GM19438 (cell line): ENCODE measurements at regions not wholly inside any gene's neighbourhood (a gene's known extent, or its start where the extent isn't known, plus 50 kb on each side); places are given as distances from the start of the nearest gene placed in this dataset.
A peak's percentile ranks its signal among the peaks of the same experiment; 100 is the strongest.
"Not testable (repeated sequence)": the region's sequence is repeated elsewhere in the genome, so short reads cannot be mapped to it uniquely, and the experiment has no call there.

Experiments
- ATAC-seq: cut with Tn5 transposase; IDR thresholded peaks from one replicate; pipeline ENCODE4 v1.9.1; 2021; ENCODE audit warnings: low read depth; ENCODE audit not compliant: unreplicated experiment

DNA sequence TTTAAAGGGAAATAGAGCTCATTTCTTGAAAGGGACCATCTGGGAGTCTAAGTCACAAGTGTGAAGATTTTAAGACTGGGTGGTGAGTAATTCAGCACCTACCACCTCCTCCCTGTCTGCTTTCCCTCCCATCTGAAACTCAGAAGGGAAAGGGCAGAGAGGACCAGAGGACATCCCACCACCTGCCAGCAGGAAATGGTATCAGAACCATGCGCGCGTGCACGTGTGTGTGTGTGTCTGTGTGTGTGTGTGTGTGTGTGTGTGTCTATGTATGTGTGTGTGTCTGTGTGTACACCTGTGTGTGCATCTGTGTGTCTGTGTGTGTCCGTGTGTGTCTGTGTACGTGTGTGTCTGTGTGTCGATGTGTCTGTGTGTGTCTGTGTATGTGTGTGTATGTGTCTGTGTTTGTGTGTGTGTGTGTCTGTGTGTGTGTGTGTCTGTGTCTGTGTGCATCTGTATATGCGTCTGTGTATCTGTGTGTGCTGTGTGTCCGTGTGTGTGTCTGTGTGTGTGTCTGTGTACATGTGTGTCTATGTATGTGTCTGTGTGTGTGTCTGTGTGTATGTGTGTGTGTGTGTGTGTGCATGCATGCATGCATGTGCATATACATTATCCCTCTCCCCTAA lies 76.8 kb downstream of the ZFP36L2 start:
- ATAC-seq: no peak

DNA sequence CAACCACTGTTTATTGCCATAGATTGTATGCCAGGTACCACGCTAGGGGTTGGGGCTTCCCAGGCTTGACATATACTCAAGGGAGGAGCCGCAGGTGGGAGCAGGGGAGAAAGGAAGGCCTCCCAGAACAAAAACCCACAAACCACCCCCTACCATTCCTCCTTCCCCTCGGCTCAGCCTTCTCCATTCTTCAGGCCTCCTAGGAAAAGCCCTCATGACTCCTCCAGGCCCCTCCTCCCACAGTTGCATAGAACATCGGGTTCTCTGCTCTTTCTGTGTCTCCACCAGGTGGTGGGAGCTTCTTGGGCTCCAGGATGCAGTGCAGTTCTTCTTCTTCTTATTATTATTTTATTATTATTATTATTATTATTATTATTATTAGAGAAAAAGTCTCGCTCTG lies 80.3 kb downstream of the ZFP36L2 start:
- ATAC-seq: no peak

GRCh38 chr2:43144263-43144662 lies 82.1 kb downstream of the ZFP36L2 start:
- no peak for ATAC-seq

DNA sequence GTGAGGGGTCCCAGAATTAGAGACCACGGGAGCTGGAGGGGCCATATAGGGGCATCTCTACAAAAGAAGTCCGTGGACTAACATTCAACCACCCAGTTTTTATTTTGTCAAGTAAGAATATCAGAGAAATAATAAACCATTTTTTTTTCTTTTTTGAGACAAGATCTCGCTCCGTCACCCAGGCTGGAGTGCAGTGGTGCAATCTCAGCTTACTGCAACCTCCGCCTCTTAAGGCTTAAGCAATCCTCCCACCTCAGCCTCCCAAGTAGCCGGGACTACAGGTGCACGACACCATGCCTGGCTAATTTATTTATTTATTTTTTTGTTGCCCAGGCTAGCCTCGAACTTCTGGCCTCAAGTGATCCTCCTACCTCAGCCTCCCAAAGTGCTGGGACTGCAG lies 82.7 kb downstream of the ZFP36L2 start:
- ATAC-seq: no peak

DNA sequence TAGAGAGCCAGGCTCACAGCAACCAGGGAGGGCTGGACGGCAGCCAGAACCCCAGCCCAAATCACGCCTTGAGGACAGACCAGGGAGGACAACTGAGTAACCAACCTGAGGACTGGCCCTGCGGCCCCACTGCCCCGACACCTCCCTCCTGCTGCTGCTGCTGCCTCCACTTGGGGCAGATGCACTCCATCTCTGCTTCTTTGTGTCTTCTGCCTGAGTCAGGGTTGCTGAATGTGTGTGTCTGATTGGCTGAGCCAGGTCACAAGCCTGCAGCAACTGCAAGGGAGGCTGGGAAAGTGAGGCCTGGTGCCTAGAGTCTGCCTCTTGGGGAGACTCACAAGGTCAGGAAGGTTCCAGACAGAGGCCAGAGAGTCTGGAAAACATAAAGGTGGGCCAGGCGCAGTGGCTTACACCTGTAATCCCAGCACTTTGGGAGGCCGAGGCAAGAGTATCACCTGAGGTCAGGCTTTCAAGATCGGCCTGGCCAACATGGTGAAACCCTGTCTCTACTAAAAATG lies 83.4 kb downstream of the ZFP36L2 start:
- ATAC-seq: no peak

DNA sequence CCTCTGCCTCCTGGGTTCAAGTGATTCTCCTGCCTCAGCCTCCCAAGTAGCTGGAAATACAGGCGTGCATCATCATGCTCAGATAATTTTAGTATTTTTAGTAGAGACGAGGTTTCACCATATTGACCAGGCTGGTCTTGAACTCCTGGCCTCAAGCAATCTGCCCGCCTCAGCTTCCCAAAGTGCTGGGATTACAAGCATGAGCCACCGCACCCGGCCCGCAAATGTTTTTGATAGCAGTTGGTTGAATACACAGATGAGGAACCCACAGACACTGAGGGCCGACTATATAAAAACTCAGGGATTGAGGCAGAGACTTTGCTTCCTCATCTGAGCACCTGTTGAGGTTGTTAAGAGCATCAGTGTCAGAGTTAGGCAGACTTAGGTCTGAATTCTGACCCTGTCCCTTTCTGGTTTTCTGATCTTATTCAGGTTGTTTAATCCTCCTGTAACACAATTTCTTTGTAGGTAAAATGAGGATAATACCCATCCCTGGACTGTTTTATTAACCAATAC lies 84.7 kb downstream of the ZFP36L2 start:
- ATAC-seq: not testable (repeated sequence)

DNA sequence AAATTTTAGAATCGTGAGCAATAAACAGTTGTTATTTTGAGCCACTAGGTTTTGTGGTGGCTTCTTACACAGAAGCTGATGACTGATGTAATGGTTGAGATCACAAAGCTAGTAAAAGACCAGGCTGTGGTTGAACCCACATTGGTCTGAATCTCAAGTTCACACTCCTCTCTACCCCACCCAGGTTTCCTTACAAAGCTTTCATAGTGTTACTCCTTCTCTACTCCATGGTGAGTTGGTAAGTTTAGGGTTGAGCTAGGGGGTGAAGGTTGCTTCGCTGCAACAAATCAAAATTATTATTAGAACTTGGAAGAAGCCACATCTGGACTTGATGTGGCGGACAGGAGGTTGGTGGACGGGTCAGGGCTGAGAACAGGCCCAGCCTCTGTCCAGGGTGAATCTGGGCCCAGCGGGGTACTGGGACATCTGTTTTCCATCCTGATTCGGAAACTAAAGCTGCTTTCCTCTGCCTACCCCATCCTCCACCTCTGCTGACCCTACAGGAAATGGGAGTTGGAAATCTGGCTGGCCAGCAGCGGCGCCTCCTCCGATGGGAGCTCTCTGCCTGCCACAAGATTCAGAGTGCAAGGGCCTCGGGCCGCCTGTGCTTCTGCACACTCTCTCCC lies 86.3 kb downstream of the ZFP36L2 start:
- no peak for ATAC-seq

DNA sequence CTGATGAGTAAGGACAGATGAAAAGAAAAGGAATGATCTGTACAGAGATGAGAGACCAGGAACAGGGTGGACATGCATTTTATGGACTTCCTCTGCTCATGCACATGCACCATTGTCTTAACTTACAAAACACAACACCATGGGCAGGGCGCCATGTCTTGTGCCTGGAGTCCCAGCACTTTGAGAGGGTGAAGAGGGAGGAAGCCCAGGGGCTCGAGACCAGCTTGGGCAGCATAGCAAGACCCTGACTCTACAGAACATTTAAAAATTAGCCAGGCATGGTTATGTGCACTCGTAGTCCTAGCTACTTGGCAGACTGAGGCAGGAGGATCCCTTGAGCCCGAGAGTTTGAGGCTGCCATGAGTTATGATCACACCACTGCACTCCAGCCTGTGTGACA lies 86.9 kb downstream of the ZFP36L2 start:
- ATAC-seq: no peak

- ATAC-seq: no peak
Observed at GRCh38 chr2:43138441-43138840, 88.0 kb downstream of the ZFP36L2 start.

DNA sequence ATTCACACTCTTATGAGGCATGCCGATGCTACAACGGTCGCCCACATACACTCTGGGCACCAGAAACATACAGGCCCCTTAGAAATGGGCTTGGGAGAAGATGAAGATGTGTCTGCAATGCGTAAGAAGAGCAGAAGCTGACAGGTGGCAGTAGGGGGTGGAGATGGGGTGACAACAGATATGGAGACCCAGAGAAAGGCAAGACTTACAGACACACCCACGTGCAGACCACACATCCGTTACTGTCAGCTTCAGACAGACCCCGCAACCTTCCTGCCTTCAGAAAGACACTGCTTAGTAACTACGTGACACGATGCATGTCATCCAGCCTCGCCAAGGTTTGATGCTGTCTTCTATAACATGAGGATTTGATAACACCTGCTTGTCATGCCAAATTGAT lies 89.5 kb downstream of the ZFP36L2 start:
- no peak for ATAC-seq

DNA sequence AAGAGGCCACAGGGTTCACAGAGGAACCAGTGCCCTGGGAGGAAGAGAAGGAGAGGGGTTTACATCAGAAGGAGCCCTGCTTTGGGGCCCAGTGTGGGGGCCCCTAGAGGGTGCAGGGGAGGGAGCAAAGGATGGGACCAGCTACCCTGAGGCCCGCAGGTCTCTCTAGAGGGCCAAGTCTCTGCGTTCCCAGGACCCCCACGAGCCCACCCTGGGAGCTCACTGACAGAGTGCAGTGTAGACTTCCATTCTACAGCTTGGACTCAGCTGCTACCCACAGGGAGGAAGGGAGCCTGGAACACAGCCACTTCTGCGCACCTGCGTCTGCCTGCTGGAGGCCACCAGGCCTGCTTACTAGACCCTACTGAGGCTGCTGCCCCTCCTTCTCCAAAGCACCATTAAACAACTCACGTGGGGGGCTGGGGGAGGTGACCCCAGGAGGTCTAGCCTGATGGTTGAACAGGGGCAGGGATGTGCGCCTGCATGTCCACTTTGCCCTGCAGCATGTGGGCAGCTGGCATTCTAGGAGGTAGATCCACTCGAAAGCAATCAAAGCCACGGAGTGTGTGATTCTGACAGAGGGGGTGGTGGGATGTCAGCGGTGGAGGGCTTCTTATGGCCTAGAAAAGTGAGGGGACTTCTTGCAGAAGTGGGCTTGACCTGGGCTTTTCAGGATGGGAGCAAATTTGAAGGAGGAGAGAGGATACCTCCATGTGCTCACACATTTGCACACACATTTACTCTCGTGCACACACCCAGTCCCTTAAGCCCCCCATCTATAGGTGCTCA lies 90.2 kb downstream of the ZFP36L2 start:
- no peak for ATAC-seq

GRCh38 chr2:43135583-43135982 lies 90.8 kb downstream of the ZFP36L2 start:
- ATAC-seq: no peak

- no peak for ATAC-seq
Observed at GRCh38 chr2:43134571-43134889, 91.9 kb downstream of the ZFP36L2 start.

- ATAC-seq: no peak
Observed at GRCh38 chr2:43133708-43134570, 92.5 kb downstream of the ZFP36L2 start.

- no peak for ATAC-seq
Observed at GRCh38 chr2:43133336-43133707, 93.1 kb downstream of the ZFP36L2 start.

DNA sequence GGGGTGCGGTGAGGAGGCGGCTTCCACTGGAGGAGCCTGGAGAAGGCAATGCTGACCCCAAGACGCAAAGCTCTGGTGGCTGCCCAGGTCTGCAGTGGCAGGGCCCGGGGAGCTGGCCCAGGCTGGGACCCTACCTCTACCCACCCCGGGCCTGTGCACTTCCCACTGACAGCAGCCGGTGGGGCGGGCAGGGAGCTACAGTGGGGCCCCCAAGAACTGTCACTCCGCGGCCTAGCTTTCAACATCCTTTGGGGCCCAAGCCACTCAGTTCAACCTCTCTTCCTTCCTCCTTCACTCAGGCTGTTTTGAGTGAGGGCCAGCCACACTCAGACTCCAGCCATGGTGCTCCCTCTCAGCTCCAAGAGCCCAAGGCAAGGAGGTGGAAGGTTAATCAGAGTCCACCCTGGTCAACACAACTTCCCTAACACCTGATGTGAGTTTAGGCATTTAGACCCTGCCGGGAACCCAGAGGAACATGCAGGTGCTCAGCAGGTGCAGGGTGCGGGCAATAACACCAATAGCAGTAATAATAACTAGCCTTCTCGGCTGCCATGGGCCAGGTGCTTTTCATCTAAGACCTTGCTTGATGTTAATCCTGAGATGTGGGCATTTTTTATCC lies 93.6 kb downstream of the ZFP36L2 start:
- no peak for ATAC-seq

DNA sequence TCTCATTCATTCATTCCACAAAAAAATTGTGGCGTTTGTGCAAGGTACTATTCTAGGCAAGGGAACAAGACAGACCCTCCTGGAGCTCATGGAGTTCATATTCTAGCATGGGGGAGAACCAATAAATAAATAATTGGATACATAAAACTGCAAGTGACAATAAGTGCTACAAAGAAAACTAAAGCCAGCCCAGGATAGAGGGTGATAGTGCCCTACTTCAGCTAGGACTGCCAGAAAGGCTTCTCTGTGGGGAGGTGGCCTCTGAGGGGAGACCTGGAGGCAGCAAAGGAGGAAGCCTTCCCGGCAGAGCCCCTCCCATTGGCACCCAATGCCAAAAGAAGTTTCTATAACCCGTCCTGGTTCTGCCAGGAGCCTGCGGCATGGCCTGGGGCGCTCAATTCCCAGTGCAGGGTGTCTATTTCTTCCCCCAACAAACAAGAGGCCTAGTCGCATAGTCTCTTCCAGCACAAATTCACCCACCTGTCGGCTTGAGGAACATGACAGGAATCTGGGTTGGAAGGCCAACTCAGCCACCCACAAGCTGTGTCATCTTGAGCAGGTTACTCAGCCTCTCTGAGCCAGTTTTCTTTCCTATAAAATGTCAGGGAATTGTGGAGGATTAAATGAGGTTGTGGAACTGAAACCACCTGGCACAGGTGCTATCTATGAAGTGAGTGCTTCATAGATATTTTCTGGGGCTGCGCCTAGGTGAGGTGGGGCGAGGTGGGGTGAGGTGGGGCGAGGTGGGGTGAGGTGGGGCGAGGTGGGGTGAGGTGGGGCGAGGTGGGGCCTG lies 94.3 kb downstream of the ZFP36L2 start:
- no peak for ATAC-seq

DNA sequence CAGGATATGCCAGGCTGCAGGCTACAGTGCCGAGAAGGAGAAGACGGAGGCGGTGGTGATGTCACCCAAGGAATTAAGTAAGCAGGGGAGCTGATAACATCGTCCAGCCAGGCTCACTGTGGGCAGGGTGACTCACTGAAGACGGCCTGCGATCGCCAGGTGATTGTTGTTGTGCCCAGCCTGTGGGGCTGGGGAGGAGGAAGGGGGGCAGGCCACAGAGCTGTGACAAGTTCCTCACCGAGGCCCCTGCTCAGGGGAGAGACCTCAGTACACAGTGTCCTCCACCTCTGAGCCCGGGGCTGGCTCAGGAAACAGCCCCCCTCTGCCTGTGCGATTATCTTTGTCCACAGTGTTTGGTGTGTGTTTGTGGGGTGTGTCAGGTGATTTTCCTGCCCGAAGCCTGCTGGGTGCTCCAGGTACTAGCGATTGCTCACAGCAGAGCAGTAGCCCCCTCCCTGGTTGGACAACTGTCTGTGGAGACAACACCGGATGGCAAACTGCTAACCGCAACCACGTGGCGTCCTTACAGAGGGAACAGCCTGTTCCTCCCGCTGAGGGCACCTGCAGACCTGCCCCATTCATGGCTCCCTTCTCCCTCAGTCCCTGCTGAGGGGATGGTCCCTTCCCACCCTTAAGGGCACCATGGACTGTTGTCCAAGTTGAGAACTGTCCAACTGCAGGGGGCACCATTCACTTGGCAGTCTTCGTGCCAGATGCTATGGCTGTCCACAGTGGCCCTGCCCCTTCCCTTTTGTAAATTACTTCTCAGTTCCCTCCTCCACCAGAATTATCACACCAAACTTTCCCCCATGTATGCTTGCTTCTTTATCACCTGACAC lies 95.1 kb downstream of the ZFP36L2 start:
- peak; percentile 32 for ATAC-seq

- ATAC-seq: no peak
Observed at GRCh38 chr2:43130548-43130875, 95.9 kb downstream of the ZFP36L2 start.
